ENCODE measurements at regions not wholly inside any gene's neighbourhood (a gene's known extent, or its start where the extent isn't known, plus 50 kb on each side); places are given as distances from the start of the nearest gene placed in this dataset.

DNA sequence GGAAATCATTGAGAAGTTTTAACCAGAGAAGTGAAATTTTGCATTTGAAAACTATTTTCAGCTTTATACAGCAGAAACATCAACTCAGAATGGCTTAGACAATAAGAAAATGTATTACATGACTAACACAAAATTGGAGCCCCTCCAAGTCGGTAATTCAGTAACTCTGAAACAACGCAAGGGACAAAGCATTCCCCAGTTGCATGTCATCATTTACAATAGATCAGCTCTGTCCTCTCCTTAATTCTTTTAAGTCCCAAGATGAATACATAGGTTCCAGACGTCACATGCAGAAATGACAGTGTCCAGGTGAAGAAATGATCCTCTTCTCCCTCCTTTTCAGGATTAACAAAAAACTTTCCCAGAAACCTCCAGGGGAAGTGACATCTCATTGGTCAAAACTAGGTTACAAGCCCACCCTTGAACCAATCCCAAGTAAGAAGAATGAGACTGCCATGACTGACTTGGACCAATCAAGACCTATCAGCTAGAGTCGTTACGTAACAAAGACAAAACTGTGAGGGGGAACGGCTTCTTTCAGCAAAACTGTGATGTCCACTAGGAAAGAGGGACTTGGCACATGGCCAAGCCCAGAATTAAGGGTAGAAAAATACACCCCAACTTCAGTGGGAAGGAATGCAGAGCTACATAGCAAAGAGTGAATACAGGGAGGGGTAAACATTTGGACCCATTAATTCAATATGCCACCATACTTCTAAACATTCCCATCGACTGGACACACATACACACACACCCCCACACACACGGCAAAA lies 114.3 kb upstream of the PRNP start:
- no peak for TF ChIP-seq LEF1 (IDR thresholded peaks at IDR 0.05; ENCODE audit: borderline replicate concordance)
- no peak for TF ChIP-seq HDGF (IDR thresholded peaks at IDR 0.05; ENCODE audit: borderline replicate concordance)
- TF ChIP-seq FOXM1 (IDR thresholded peaks at IDR 0.05; ENCODE audit: borderline replicate concordance): no peak
- TF ChIP-seq ZNF384 (IDR thresholded peaks at IDR 0.05): no peak
- no peak for TF ChIP-seq NFRKB (IDR thresholded peaks at IDR 0.05)
- no peak for TF ChIP-seq FOXA1 (IDR thresholded peaks at IDR 0.05)
- no peak for TF ChIP-seq BHLHE40 (IDR thresholded peaks at IDR 0.05; ENCODE audit: borderline replicate concordance)
- no peak for TF ChIP-seq ELF4 (IDR thresholded peaks at IDR 0.05)
- no peak for TF ChIP-seq FOXK2 (IDR thresholded peaks at IDR 0.05)
